CD14-positive monocyte (primary cell): ENCODE measurements at regions not wholly inside any gene's neighbourhood (a gene's known extent, or its start where the extent isn't known, plus 50 kb on each side); places are given as distances from the start of the nearest gene placed in this dataset.

Source experiments
- DNase-seq, 3 donors: peaks; one replicate each; pipeline ENCODE4 v3.0.0-alpha.2; 2011 to 2022
- H2AFZ ChIP-seq: 2 replicates; pipeline ENCODE4 v1.6.0; 2012; ENCODE audit warnings: mild to moderate bottlenecking, low read depth, low read length, inconsistent platforms; ENCODE audit not compliant: insufficient read depth, poor library complexity, severe bottlenecking
- H3K27ac ChIP-seq, 2 donors: 1 replicate in 1 of 2; 2 replicates in 1 of 2; pipeline ENCODE4 v1.5.1; 2012 to 2013; ENCODE audit warnings: low read length in 2 of 2, control low read depth in 1 of 2, inconsistent platforms in 1 of 2, low read depth in 1 of 2, mild to moderate bottlenecking in 1 of 2
- H3K27me3 ChIP-seq, 2 donors: one replicate each; pipeline versions ENCODE4 v1.6.0 to v1.6.1; 2011 to 2013; ENCODE audit warnings: low read length in 2 of 2; ENCODE audit not compliant: control insufficient read depth in 2 of 2, insufficient read depth in 2 of 2
- H3K36me3 ChIP-seq, 2 donors: replicated peaks in 1 of 2; 1 replicate in 1 of 2; 2 replicates in 1 of 2; pipeline versions ENCODE4 v1.5.1 to v1.6.1; 2012 to 2013; ENCODE audit warnings: low read length in 2 of 2, control low read depth in 1 of 2, inconsistent platforms in 1 of 2, mild to moderate bottlenecking in 1 of 2; ENCODE audit not compliant: insufficient read depth in 2 of 2, control insufficient read depth in 1 of 2
- H3K4me1 ChIP-seq, 2 donors: 1 replicate in 1 of 2; 2 replicates in 1 of 2; pipeline versions ENCODE4 v1.5.1 to v1.6.1; 2012 to 2013; ENCODE audit warnings: low read length in 2 of 2, control low read depth in 1 of 2, inconsistent platforms in 1 of 2, mild to moderate bottlenecking in 1 of 2, moderate library complexity in 1 of 2; ENCODE audit not compliant: insufficient read depth in 2 of 2, control insufficient read depth in 1 of 2
- H3K4me2 ChIP-seq: replicated peaks from 2 replicates; pipeline ENCODE3; 2012; ENCODE audit warnings: low read length, moderate library complexity, mild to moderate bottlenecking; ENCODE audit not compliant: poor library complexity, severe bottlenecking; ENCODE audit errors: extremely low read depth
- H3K4me3 ChIP-seq, 3 experiments: fragments of 200-600 bp in 1 of 3; sonication (generic) in 1 of 3; replicated peaks in 1 of 3; 1 replicate in 2 of 3; 2 replicates in 1 of 3; pipeline ENCODE4 v1.5.1; 2011 to 2013; ENCODE audit warnings: low read length in 3 of 3, mild to moderate bottlenecking in 3 of 3, control low read depth in 2 of 3, low read depth in 2 of 3, inconsistent platforms in 1 of 3, moderate library complexity in 1 of 3
- H3K79me2 ChIP-seq: 2 replicates; pipeline ENCODE4 v1.6.0; 2012; ENCODE audit warnings: mild to moderate bottlenecking, control low read depth, inconsistent platforms, low read length, moderate library complexity; ENCODE audit not compliant: insufficient read depth
- H3K9ac ChIP-seq: 2 replicates; pipeline ENCODE4 v1.6.0; 2017; ENCODE audit warnings: low read length, mild to moderate bottlenecking; ENCODE audit not compliant: insufficient read depth, poor library complexity, severe bottlenecking
- H3K9me3 ChIP-seq, 2 donors: replicated peaks in 1 of 2; 1 replicate in 1 of 2; 2 replicates in 1 of 2; pipeline versions ENCODE4 v1.5.1 to v1.6.1; 2012 to 2013; ENCODE audit warnings: low read length in 2 of 2, control low read depth in 1 of 2; ENCODE audit not compliant: control insufficient read depth in 1 of 2, insufficient read depth in 1 of 2
- H4K20me1 ChIP-seq: 2 replicates; pipeline ENCODE4 v1.6.0; 2012; ENCODE audit warnings: mild to moderate bottlenecking, low read length, control low read depth, moderate library complexity; ENCODE audit not compliant: insufficient read depth
- H3K27ac Mint-ChIP-seq, 7 donors: one replicate each; pipeline ENCODE4 v1.8.0; 2020; ENCODE audit warnings: mild to moderate bottlenecking in 7 of 7, mixed read lengths in 7 of 7, moderate library complexity in 6 of 7, inconsistent platforms in 2 of 7
- H3K27me3 Mint-ChIP-seq, 3 donors: one replicate each; pipeline ENCODE4 v1.8.0; 2021 to 2022; ENCODE audit warnings: low read depth in 3 of 3, mild to moderate bottlenecking in 3 of 3, mixed read lengths in 3 of 3, moderate library complexity in 3 of 3, inconsistent platforms in 1 of 3
- H3K36me3 Mint-ChIP-seq, 2 donors: one replicate each; pipeline ENCODE4 v1.8.0; 2020; ENCODE audit warnings: mixed read lengths in 2 of 2, inconsistent platforms in 1 of 2, mild to moderate bottlenecking in 1 of 2
- H3K4me1 Mint-ChIP-seq: one replicate; pipeline ENCODE4 v1.8.0; 2020; ENCODE audit warnings: mild to moderate bottlenecking, mixed read lengths
- H3K4me3 Mint-ChIP-seq, 2 donors: one replicate each; pipeline ENCODE4 v1.8.0; 2020; ENCODE audit warnings: mild to moderate bottlenecking in 2 of 2, mixed read lengths in 2 of 2, moderate library complexity in 1 of 2
- H3K9me3 Mint-ChIP-seq, 7 donors: one replicate each; pipeline ENCODE4 v1.8.0; 2020 to 2022; ENCODE audit warnings: mixed read lengths in 7 of 7, mild to moderate bottlenecking in 6 of 7, moderate library complexity in 6 of 7, inconsistent platforms in 2 of 7
- CTCF ChIP-seq: fragments of 200-600 bp; IDR thresholded peaks from one replicate; pipeline ENCODE4 v1.8.0; 2022; ENCODE audit warnings: antibody characterized with exemption, mild to moderate bottlenecking
- WGBS: methylation state at CpG from one replicate; pipeline ENCODE4 v1.1.5; 2013; ENCODE audit warnings: missing lambda C conversion rate; ENCODE audit not compliant: insufficient coverage; 5-methylcytosine and 5-hydroxymethylcytosine counted together
- intact Hi-C, 2 donors: fragments of 100-400 bp; cut with micrococcal nuclease; formaldehyde crosslinking; loops; one replicate each; pipeline versions ENCODE4 v1.15.0 to v1.15.1; 2023

DNA sequence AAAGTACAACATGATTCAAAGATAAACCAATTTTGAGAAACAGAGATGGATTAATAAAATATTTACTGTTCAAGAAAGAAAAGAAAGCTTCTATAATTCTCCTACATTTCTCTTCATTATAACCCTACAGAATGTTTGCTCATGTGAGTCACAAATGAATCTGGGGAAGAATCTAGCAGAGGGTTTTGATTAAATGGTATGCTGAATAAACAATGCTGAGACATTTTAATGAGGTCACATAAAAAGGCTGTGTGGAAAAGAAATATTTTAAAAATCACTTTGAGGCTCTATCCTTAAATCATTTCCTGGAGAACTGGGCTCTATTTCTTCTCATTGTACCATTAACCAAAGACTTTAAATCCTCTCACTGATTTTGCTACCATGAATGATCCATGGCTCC, 727.7 kb downstream of the NTRK3 start:
- H3K36me3 ChIP-seq, result no peaks in the 10 kb centered on the region
- H2AFZ ChIP-seq, result no peak overlapping the region
- H3K4me2 ChIP-seq, result no peak overlapping the region
- H3K4me1 ChIP-seq, result no peaks in the 10 kb centered on the region
- no peaks in the 10 kb centered on the region for H3K27me3 ChIP-seq
- peaks cover 0 to 1% (median 0%) of the 10 kb centered on the region in 3 donors for H3K27me3 Mint-ChIP-seq
- H3K79me2 ChIP-seq, result no peaks in the 10 kb centered on the region
- no peak overlapping the region for H3K27ac Mint-ChIP-seq
- H4K20me1 ChIP-seq, result no peaks in the 10 kb centered on the region
- H3K4me3 Mint-ChIP-seq, result no peak overlapping the region
- H3K9me3 Mint-ChIP-seq, result peaks cover 0 to 10% (median 7%) of the 10 kb centered on the region in 7 donors
- H3K9me3 ChIP-seq, result peaks cover 12 to 18% of the 10 kb centered on the region in 2 donors
- no peak for TF ChIP-seq CTCF
- no peaks in the 10 kb centered on the region for H3K36me3 Mint-ChIP-seq
- H3K9ac ChIP-seq, result no peak overlapping the region
- DNase-seq, result no peak
- H3K27ac ChIP-seq, result no peak overlapping the region
- H3K4me1 Mint-ChIP-seq, result no peaks in the 10 kb centered on the region
- intact Hi-C loops, result no loop called here
- no peak overlapping the region for H3K4me3 ChIP-seq

DNA sequence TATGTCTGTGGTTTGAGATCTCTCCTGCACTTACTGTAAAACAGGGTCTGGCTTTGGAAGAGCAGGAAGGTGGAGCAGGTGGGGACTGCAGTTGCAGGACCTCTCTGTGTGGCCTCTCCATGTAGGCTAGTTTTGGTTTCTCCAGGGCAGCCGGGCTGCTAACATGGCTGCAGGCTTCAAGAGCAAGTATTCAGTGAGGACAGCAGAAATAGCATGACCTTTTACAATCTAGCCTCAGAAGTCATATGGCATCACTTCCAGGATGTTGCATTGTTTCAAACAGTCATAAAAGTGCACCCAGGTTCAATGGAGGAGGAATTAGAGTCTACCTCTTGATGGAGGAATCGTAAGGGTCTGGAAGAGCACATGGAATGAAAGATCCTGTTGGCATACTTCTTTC, 728.7 kb downstream of the NTRK3 start:
- Histone ChIP-seq H3K27me3 (no peaks in the 10 kb centered on the region), H3K79me2 (no peaks in the 10 kb centered on the region), H3K27ac (no peak overlapping the region), H4K20me1 (no peaks in the 10 kb centered on the region), H3K36me3 (no peaks in the 10 kb centered on the region), H3K9ac (no peak overlapping the region), H2AFZ (no peak overlapping the region), H3K9me3 (peaks cover 11 to 25% of the 10 kb centered on the region in 2 donors), H3K4me2 (no peak overlapping the region), H3K4me3 (no peak overlapping the region), H3K4me1 (no peaks in the 10 kb centered on the region)
- Mint-ChIP-seq H3K9me3 (peaks cover 0 to 8% (median 7%) of the 10 kb centered on the region in 7 donors), H3K27me3 (no peaks in the 10 kb centered on the region), H3K4me1 (no peaks in the 10 kb centered on the region), H3K27ac (no peak overlapping the region), H3K4me3 (no peak overlapping the region), H3K36me3 (no peaks in the 10 kb centered on the region)
- 83% methylated on average over 1 of the region's 2 CpGs for WGBS
- no peak for TF ChIP-seq CTCF
- DNase-seq, result no peak
- intact Hi-C loops, result no loop called here
